Bronchial epithelial cell (primary cell): ENCODE measurements at regions not wholly inside any gene's neighbourhood (a gene's known extent, or its start where the extent isn't known, plus 50 kb on each side); places are given as distances from the start of the nearest gene placed in this dataset.
A peak's percentile ranks its signal among the peaks of the same experiment; 100 is the strongest.

Source experiments
- DNase-seq: peaks from one replicate; pipeline ENCODE4 v3.0.0-alpha.2; 2010; ENCODE audit warnings: low read depth
- FAIRE-seq: peaks from 2 replicates; lab custom pipeline; 2011; peaks lifted over from hg19 to GRCh38; lab: Jason Lieb, UNC
- H3K27me3 ChIP-seq: 2 replicates; pipeline ENCODE4 v1.5.1; 2011; ENCODE audit warnings: low read length; ENCODE audit not compliant: control insufficient read depth, insufficient read depth
- H3K36me3 ChIP-seq: 2 replicates; pipeline ENCODE4 v1.5.1; 2011; ENCODE audit warnings: low read length; ENCODE audit not compliant: control insufficient read depth, insufficient read depth
- H3K4me3 ChIP-seq: 2 replicates; pipeline ENCODE4 v1.5.1; 2011; ENCODE audit warnings: mild to moderate bottlenecking, low read depth, low read length, control low read depth
- CTCF ChIP-seq: IDR thresholded peaks from 2 replicates; pipeline ENCODE4 v1.5.1; 2011; ENCODE audit warnings: mild to moderate bottlenecking, moderate library complexity, low read length, control low read depth, inconsistent platforms; ENCODE audit not compliant: insufficient read depth, severe bottlenecking

GRCh38 chr3:23085261-23085660 is 117.9 kb upstream of the UBE2E2 start:
- H3K4me3 ChIP-seq, result no peak overlapping the region
- TF ChIP-seq CTCF, result no peak
- no peaks in the 10 kb centered on the region for H3K36me3 ChIP-seq
- FAIRE-seq (no peak), DNase-seq (no peak)
- no peaks in the 10 kb centered on the region for H3K27me3 ChIP-seq

GRCh38 chr3:23086331-23086730 is 116.8 kb upstream of the UBE2E2 start:
- Histone ChIP-seq H3K4me3 (no peak overlapping the region), H3K36me3 (no peaks in the 10 kb centered on the region), H3K27me3 (no peaks in the 10 kb centered on the region)
- no peak for FAIRE-seq
- DNase-seq, result no peak
- no peak for TF ChIP-seq CTCF

GRCh38 chr3:23086831-23087230 is 116.3 kb upstream of the UBE2E2 start:
- H3K27me3 ChIP-seq, result no peaks in the 10 kb centered on the region
- DNase-seq, result no peak
- FAIRE-seq, result no peak
- H3K36me3 ChIP-seq, result no peaks in the 10 kb centered on the region
- no peak overlapping the region for H3K4me3 ChIP-seq
- no peak for TF ChIP-seq CTCF

GRCh38 chr3:23094412-23094811 is 108.7 kb upstream of the UBE2E2 start:
- H3K36me3 ChIP-seq, result no peaks in the 10 kb centered on the region
- H3K27me3 ChIP-seq, result no peaks in the 10 kb centered on the region
- FAIRE-seq, result no peak
- no peak overlapping the region for H3K4me3 ChIP-seq
- no peak for TF ChIP-seq CTCF
- no peak for DNase-seq

GRCh38 chr3:23094890-23095462 is 108.2 kb upstream of the UBE2E2 start:
- DNase-seq (peak; percentile 96), FAIRE-seq (no peak)
- no peaks in the 10 kb centered on the region for H3K27me3 ChIP-seq
- H3K4me3 ChIP-seq, result no peak overlapping the region
- H3K36me3 ChIP-seq, result no peaks in the 10 kb centered on the region
- TF ChIP-seq CTCF, result no peak

- FAIRE-seq (peak; percentile 47), DNase-seq (no peak)
- no peaks in the 10 kb centered on the region for H3K27me3 ChIP-seq
- no peak for TF ChIP-seq CTCF
- H3K4me3 ChIP-seq, result no peak overlapping the region
- no peaks in the 10 kb centered on the region for H3K36me3 ChIP-seq
Observed at GRCh38 chr3:23096041-23096440, 107.1 kb upstream of the UBE2E2 start.
